Endothelial cell (in vitro differentiated cells): ENCODE measurements at regions not wholly inside any gene's neighbourhood (a gene's known extent, or its start where the extent isn't known, plus 50 kb on each side); places are given as distances from the start of the nearest gene placed in this dataset.

Source experiments
- DNase-seq: peaks from one replicate; pipeline ENCODE4 v3.0.0; 2021; ENCODE audit warnings: low spot score
- H3K27ac Mint-ChIP-seq: one replicate; pipeline ENCODE4 v1.8.0; 2021; ENCODE audit warnings: mixed read lengths, inconsistent platforms; ENCODE audit not compliant: unreplicated experiment
- H3K27me3 Mint-ChIP-seq: one replicate; pipeline ENCODE4 v1.8.0; 2021; ENCODE audit warnings: mild to moderate bottlenecking, moderate library complexity, mixed read lengths, inconsistent platforms; ENCODE audit not compliant: unreplicated experiment
- H3K36me3 Mint-ChIP-seq: one replicate; pipeline ENCODE4 v1.8.0; 2021; ENCODE audit warnings: mild to moderate bottlenecking, low read depth, mixed read lengths, inconsistent platforms; ENCODE audit not compliant: unreplicated experiment
- H3K4me1 Mint-ChIP-seq: one replicate; pipeline ENCODE4 v1.8.0; 2021; ENCODE audit warnings: mild to moderate bottlenecking, mixed read lengths, inconsistent platforms; ENCODE audit not compliant: unreplicated experiment
- H3K4me3 Mint-ChIP-seq: one replicate; pipeline ENCODE4 v1.8.0; 2021; ENCODE audit warnings: mild to moderate bottlenecking, mixed read lengths, inconsistent platforms; ENCODE audit not compliant: unreplicated experiment
- H3K9me3 Mint-ChIP-seq: one replicate; pipeline ENCODE4 v1.8.0; 2021; ENCODE audit warnings: mixed read lengths, inconsistent platforms; ENCODE audit not compliant: unreplicated experiment
- TF ChIP-seq, protein P1 (sequence below): fragments of 200-600 bp; sonication (generic); IDR thresholded peaks from one replicate; pipeline ENCODE4 v1.5.0; 2021; ENCODE audit warnings: antibody characterized with exemption; ENCODE audit not compliant: unreplicated experiment

DNA sequence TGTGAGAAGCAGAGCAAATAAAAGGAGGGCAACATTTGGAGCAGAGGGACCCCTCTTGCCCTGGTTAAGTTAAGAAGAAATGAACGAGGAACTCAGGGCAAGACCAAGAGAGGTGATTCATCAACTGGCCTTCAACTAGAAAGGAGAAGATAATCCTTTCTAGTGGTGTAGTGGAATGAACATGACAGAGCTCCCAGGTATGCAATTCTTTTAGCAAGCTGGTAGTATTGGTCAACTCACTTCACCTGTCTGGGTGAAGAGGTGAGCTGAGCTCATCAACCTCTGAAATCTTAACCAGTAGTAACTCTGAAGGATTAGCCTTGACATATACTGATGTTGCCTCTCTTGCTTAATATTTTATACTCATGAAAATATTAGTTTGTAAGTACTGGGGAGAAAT, 1024.7 kb upstream of the GOT2 start:
- TF ChIP-seq, protein P1, sequence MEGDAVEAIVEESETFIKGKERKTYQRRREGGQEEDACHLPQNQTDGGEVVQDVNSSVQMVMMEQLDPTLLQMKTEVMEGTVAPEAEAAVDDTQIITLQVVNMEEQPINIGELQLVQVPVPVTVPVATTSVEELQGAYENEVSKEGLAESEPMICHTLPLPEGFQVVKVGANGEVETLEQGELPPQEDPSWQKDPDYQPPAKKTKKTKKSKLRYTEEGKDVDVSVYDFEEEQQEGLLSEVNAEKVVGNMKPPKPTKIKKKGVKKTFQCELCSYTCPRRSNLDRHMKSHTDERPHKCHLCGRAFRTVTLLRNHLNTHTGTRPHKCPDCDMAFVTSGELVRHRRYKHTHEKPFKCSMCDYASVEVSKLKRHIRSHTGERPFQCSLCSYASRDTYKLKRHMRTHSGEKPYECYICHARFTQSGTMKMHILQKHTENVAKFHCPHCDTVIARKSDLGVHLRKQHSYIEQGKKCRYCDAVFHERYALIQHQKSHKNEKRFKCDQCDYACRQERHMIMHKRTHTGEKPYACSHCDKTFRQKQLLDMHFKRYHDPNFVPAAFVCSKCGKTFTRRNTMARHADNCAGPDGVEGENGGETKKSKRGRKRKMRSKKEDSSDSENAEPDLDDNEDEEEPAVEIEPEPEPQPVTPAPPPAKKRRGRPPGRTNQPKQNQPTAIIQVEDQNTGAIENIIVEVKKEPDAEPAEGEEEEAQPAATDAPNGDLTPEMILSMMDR, result no peak

DNA sequence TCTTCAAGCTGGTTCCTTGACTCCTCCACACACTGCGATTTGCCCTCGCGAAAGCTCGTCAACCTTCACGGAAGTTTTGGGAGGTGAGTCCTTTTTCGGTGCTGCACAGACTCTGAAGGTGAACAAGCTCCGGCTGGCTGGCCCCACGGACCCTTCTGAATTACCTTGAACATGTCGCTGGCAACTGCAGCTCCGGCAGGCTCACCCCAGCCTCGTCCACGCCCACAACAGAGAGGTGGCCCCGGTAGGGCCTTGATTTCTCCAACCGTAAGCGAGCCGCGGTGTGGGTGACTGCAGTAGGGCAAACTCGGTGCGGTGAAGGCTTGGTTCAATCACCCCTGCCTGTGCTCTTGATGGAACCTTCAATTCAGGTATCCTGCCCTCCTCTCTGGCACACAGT, 1020.7 kb upstream of the GOT2 start:
- DNase-seq, result no peak
- H3K27ac Mint-ChIP-seq, result no peak overlapping the region
- H3K27me3 Mint-ChIP-seq, result no peaks in the 10 kb centered on the region
- TF ChIP-seq, protein P1, result no peak
- no peaks in the 10 kb centered on the region for H3K4me1 Mint-ChIP-seq
- H3K9me3 Mint-ChIP-seq, result no peaks in the 10 kb centered on the region
- H3K36me3 Mint-ChIP-seq, result no peaks in the 10 kb centered on the region
- H3K4me3 Mint-ChIP-seq, result no peak overlapping the region

More for the DNA sequence above, 1024.7 kb upstream of the GOT2 start:
- H3K9me3 Mint-ChIP-seq, result no peaks in the 10 kb centered on the region
- no peak overlapping the region for H3K4me3 Mint-ChIP-seq
- H3K36me3 Mint-ChIP-seq, result no peaks in the 10 kb centered on the region
- H3K27me3 Mint-ChIP-seq, result no peaks in the 10 kb centered on the region
- DNase-seq, result no peak
- no peak overlapping the region for H3K27ac Mint-ChIP-seq
- H3K4me1 Mint-ChIP-seq, result no peaks in the 10 kb centered on the region

DNA sequence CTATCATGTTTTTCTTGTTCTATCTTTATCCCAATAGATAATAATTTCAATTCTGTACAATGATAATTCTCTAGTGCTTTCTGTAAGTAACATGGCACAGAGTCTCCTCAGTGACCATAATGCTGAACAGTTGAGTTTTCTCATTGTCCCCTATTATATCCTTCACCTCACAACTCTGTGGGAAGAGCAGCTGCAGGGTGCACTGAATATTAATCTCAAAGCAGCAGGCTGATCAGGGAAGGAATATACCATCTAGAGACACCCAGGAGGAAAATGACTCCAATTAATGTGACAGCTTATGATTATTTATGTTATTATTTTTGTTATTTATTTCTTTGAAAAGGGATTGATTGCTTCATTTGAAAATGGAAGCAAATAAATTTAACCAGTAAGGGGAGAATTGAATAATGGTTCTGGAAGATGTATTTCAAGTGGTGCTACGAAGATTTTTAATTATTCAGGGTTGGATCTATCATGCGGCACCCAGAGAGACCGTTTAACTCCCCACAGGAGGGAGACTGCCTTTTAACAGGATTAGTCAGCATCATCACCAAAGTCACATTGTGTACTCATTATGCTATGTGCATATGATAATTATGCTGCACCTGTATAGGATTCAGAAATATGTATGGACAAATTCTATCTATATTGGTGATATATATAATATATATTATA, 1015.7 kb upstream of the GOT2 start:
- Mint-ChIP-seq H3K27ac (no peak overlapping the region), H3K9me3 (no peaks in the 10 kb centered on the region)

DNA sequence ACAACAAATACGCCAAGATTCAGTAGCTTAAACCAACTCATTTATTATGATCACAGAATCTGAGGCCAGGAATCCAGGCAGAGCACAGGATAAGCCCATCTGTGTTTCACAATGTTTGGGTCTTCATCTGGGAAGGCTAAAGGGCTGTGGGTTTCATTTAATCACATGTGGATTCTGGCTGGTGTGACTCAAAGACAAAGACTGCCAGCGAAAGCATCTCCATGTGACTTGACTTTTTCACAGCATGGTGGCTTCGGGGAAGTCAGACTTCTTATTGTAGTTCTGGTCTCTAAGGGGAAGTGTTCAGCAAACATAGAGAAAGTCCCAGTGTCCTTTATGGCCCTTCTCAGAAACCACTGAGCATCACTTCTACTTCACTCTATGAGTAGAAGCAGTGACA, 1014.4 kb upstream of the GOT2 start:
- no peak for DNase-seq
- Mint-ChIP-seq H3K27ac (no peak overlapping the region), H3K4me3 (no peak overlapping the region), H3K4me1 (no peaks in the 10 kb centered on the region), H3K9me3 (no peaks in the 10 kb centered on the region), H3K36me3 (no peaks in the 10 kb centered on the region), H3K27me3 (no peaks in the 10 kb centered on the region)
- TF ChIP-seq, protein P1, result no peak

More for the DNA sequence above, 1015.7 kb upstream of the GOT2 start:
- Mint-ChIP-seq H3K4me1 (no peaks in the 10 kb centered on the region), H3K36me3 (no peaks in the 10 kb centered on the region), H3K27me3 (no peaks in the 10 kb centered on the region), H3K4me3 (no peak overlapping the region)
- TF ChIP-seq, protein P1, result no peak
- DNase-seq, result no peak

DNA sequence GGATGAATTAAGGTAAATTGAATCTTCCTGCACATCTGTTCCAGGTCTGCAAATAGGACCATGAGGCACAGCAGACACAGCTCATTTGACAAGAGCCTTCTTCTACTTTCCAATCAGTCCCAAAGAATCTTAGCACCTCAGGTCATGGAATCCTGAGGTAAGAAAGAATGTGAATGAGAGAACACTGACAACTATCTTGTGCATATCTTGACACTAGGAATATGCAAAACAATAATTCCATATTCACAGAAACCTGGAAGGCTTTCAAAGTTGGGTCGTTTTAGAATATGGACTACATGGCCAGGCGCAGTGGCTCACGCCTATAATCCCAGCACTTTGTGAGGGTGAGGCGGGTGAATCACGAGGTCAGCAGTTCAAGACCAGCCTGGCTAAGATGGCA, 1009.4 kb upstream of the GOT2 start:
- Mint-ChIP-seq H3K4me1 (no peaks in the 10 kb centered on the region), H3K27ac (no peak overlapping the region), H3K9me3 (no peaks in the 10 kb centered on the region), H3K4me3 (no peak overlapping the region), H3K36me3 (no peaks in the 10 kb centered on the region), H3K27me3 (no peaks in the 10 kb centered on the region)
- no peak for DNase-seq
- TF ChIP-seq, protein P1, result no peak
